ENCODE measurements at regions not wholly inside any gene's neighbourhood (a gene's known extent, or its start where the extent isn't known, plus 50 kb on each side); places are given as distances from the start of the nearest gene placed in this dataset.
"Not testable (repeated sequence)": the region's sequence is repeated elsewhere in the genome, so short reads cannot be mapped to it uniquely, and the experiment has no call there.

GRCh38 chr18:43970656-43971055 lies 693.4 kb upstream of the SYT4 start:
- Histone ChIP-seq H3K4me1 (peaks cover 0 to 4% of the 10 kb centered on the region in 2 donors), H3K36me3 (no peaks in the 10 kb centered on the region), H3K4me3 (no peak overlapping the region), H3K27me3 (no peaks in the 10 kb centered on the region), H3K9me3 (no peaks in the 10 kb centered on the region), H3K27ac (no peak overlapping the region)
- intact Hi-C loops (cut with DNase I; ENCODE audit: low total_unique reads) (no loop called here), in situ Hi-C loops (cut with MboI; ENCODE audit: low sequenced_read_pairs in 4 of 4) (no loop called here)
- ATAC-seq (no peak), DNase-seq (no peak)
- no peak for TF ChIP-seq CTCF (IDR thresholded peaks at IDR 0.05 in 4 of 5, conservative IDR thresholded peaks at IDR 0.05 in 1 of 5)
- TF ChIP-seq POLR2A (IDR thresholded peaks at IDR 0.05), result no peak

GRCh38 chr18:43978174-43978573 lies 700.9 kb upstream of the SYT4 start:
- DNase-seq (no peak), ATAC-seq (no peak)
- Histone ChIP-seq H3K4me3 (no peak overlapping the region), H3K36me3 (no peaks in the 10 kb centered on the region), H3K4me1 (peaks cover 0 to 4% of the 10 kb centered on the region in 2 donors), H3K27me3 (no peaks in the 10 kb centered on the region), H3K27ac (no peak overlapping the region), H3K9me3 (no peaks in the 10 kb centered on the region)
- no peak for TF ChIP-seq CTCF (IDR thresholded peaks at IDR 0.05 in 4 of 5, conservative IDR thresholded peaks at IDR 0.05 in 1 of 5)
- TF ChIP-seq POLR2A (IDR thresholded peaks at IDR 0.05), result no peak
- in situ Hi-C loops (cut with MboI; ENCODE audit: low sequenced_read_pairs in 4 of 4), result no loop called here
- intact Hi-C loops (cut with DNase I; ENCODE audit: low total_unique reads), result no loop called here

GRCh38 chr18:43982582-43982981 lies 698.1 kb upstream of the SETBP1 start:
- Histone ChIP-seq H3K36me3 (no peaks in the 10 kb centered on the region), H3K9me3 (no peaks in the 10 kb centered on the region), H3K27ac (no peak overlapping the region), H3K4me1 (no peaks in the 10 kb centered on the region), H3K4me3 (no peak overlapping the region), H3K27me3 (no peaks in the 10 kb centered on the region)
- ATAC-seq (no peak), DNase-seq (no peak)
- in situ Hi-C loops (cut with MboI; ENCODE audit: low sequenced_read_pairs in 4 of 4) (no loop called here), intact Hi-C loops (cut with DNase I; ENCODE audit: low total_unique reads) (no loop called here)
- TF ChIP-seq POLR2A (IDR thresholded peaks at IDR 0.05) (no peak), CTCF (IDR thresholded peaks at IDR 0.05 in 4 of 5, conservative IDR thresholded peaks at IDR 0.05 in 1 of 5) (no peak)

- H3K36me3 ChIP-seq; intact Hi-C loops (cut with DNase I; ENCODE audit: low total_unique reads); in situ Hi-C loops (cut with MboI; ENCODE audit: low sequenced_read_pairs in 4 of 4); H3K4me1 ChIP-seq; H3K4me3 ChIP-seq; ATAC-seq; H3K27me3 ChIP-seq; DNase-seq; H3K9me3 ChIP-seq; H3K27ac ChIP-seq: not testable (repeated sequence)
Measured at GRCh38 chr18:43987061-43987460, 693.6 kb upstream of the SETBP1 start.

GRCh38 chr18:43992741-43993140 lies 687.9 kb upstream of the SETBP1 start:
- Histone ChIP-seq H3K36me3 (no peaks in the 10 kb centered on the region), H3K9me3 (no peaks in the 10 kb centered on the region), H3K27ac (no peak overlapping the region), H3K27me3 (no peaks in the 10 kb centered on the region), H3K4me1 (no peaks in the 10 kb centered on the region), H3K4me3 (no peak overlapping the region)
- TF ChIP-seq POLR2A (IDR thresholded peaks at IDR 0.05) (no peak), CTCF (IDR thresholded peaks at IDR 0.05 in 4 of 5, conservative IDR thresholded peaks at IDR 0.05 in 1 of 5) (no peak)
- intact Hi-C loops (cut with DNase I; ENCODE audit: low total_unique reads), result no loop called here
- no peak for DNase-seq
- no peak for ATAC-seq
- in situ Hi-C loops (cut with MboI; ENCODE audit: low sequenced_read_pairs in 4 of 4), result no loop called here
